ENCODE measurements at regions not wholly inside any gene's neighbourhood (a gene's known extent, or its start where the extent isn't known, plus 50 kb on each side); places are given as distances from the start of the nearest gene placed in this dataset.
A peak's percentile ranks its signal among the peaks of the same experiment; 100 is the strongest.

DNA sequence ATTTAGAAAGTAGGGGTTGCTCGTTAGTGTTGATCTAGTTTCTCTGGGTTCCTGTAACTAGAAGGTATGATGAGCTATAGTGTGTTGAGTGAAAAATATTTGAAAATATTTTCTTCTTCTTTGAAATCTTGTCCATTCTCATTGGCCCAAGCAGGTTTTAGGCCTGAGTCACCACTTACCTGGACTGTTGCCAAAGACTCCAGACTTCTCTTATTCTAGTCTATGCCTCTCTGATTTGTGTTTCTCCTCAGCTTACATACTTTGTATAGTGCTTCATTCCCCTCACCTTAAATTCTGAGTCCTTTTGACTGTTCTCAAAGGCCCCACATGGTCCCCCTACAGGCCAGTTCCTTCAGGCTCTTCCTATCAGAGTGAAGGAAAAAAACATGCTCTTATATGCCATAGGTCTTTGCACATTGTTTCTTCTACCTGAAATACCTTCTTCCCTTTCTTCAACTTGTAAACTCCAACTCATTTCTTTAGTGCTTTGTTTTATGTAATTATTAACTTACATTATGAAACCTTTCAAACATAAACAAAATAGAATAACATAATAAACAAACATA is 258.2 kb downstream of the PPP1R2C start:
- DNase-seq (ENCODE audit: low read depth, low spot score) (no peak), FAIRE-seq (peak; percentile 56)
- Histone ChIP-seq H3K9me1 (ENCODE audit: control insufficient read depth, extremely low read depth, insufficient read depth, low read length) (no peaks in the 10 kb centered on the region), H3K4me3 (ENCODE audit: control insufficient read depth in 2 of 3, extremely low read depth in 1 of 3, insufficient read depth in 2 of 3, low read depth in 1 of 3, low read length in 3 of 3) (no peak overlapping the region), H3K9me3 (ENCODE audit: control insufficient read depth, low read depth, low read length) (no peaks in the 10 kb centered on the region), H3K27me3 (ENCODE audit: control insufficient read depth, extremely low read depth, insufficient read depth, low read length) (no peaks in the 10 kb centered on the region), H3K4me2 (ENCODE audit: control insufficient read depth, extremely low read depth, insufficient read depth, low read depth, low read length) (no peak overlapping the region), H3K79me2 (ENCODE audit: control insufficient read depth, insufficient read depth, low read length) (no peaks in the 10 kb centered on the region), H3K27ac (ENCODE audit: control insufficient read depth, insufficient read depth, low read length) (no peak overlapping the region), H3K4me1 (ENCODE audit: control insufficient read depth, extremely low read depth, insufficient read depth, low read length) (no peaks in the 10 kb centered on the region), H3K36me3 (ENCODE audit: control insufficient read depth in 2 of 2, extremely low read depth in 1 of 2, insufficient read depth in 2 of 2, low read length in 2 of 2) (no peaks in the 10 kb centered on the region), H2AFZ (ENCODE audit: control insufficient read depth, low read length) (no peak overlapping the region), H3K9ac (ENCODE audit: control insufficient read depth, extremely low read depth, insufficient read depth, low read length) (no peak overlapping the region), H4K20me1 (ENCODE audit: control insufficient read depth, extremely low read depth, insufficient read depth, low read length) (no peaks in the 10 kb centered on the region)
- no peak for TF ChIP-seq EZH2 (IDR thresholded peaks at IDR 0.05; ENCODE audit: low read length)
- TF ChIP-seq, protein P1, sequence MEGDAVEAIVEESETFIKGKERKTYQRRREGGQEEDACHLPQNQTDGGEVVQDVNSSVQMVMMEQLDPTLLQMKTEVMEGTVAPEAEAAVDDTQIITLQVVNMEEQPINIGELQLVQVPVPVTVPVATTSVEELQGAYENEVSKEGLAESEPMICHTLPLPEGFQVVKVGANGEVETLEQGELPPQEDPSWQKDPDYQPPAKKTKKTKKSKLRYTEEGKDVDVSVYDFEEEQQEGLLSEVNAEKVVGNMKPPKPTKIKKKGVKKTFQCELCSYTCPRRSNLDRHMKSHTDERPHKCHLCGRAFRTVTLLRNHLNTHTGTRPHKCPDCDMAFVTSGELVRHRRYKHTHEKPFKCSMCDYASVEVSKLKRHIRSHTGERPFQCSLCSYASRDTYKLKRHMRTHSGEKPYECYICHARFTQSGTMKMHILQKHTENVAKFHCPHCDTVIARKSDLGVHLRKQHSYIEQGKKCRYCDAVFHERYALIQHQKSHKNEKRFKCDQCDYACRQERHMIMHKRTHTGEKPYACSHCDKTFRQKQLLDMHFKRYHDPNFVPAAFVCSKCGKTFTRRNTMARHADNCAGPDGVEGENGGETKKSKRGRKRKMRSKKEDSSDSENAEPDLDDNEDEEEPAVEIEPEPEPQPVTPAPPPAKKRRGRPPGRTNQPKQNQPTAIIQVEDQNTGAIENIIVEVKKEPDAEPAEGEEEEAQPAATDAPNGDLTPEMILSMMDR (optimal IDR thresholded peaks at IDR 0.05 in 1 of 3, IDR thresholded peaks at IDR 0.05 in 1 of 3, conservative IDR thresholded peaks at IDR 0.05 in 1 of 3; ENCODE audit: extremely low read depth in 1 of 3, insufficient read depth in 2 of 3, low read length in 3 of 3), result peak in 1 of 3 experiments; percentile 12
- dilution Hi-C loops (cut with MboI; ENCODE audit: extremely low pct_ligation_motif_present, low sequenced_read_pairs), result no loop called here

DNA sequence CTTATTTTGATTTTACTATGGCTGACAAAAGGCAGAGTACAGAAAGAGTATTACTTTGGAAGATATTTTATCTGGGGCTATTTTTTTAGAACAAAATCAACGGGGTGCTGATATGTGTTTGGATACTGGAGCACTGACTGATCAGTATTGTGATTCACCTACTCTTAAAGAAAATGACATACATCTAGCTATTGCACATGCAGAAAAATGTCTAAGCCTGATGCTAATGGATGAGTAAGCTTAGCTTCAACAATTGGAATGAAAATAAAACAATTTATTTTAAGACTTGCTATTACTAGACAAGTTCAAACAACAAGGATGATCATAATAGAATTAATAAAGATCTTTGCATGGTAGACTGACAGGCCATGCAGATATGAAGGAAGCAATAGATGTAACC is 262.0 kb downstream of the PPP1R2C start:
- H3K36me3 ChIP-seq (ENCODE audit: control insufficient read depth in 2 of 2, extremely low read depth in 1 of 2, insufficient read depth in 2 of 2, low read length in 2 of 2), result no peaks in the 10 kb centered on the region
- no peaks in the 10 kb centered on the region for H3K9me3 ChIP-seq (ENCODE audit: control insufficient read depth, low read depth, low read length)
- no peaks in the 10 kb centered on the region for H3K79me2 ChIP-seq (ENCODE audit: control insufficient read depth, insufficient read depth, low read length)
- FAIRE-seq (no peak), DNase-seq (ENCODE audit: low read depth, low spot score) (no peak)
- no peak overlapping the region for H3K9ac ChIP-seq (ENCODE audit: control insufficient read depth, extremely low read depth, insufficient read depth, low read length)
- TF ChIP-seq, protein P1 (optimal IDR thresholded peaks at IDR 0.05 in 1 of 3, IDR thresholded peaks at IDR 0.05 in 1 of 3, conservative IDR thresholded peaks at IDR 0.05 in 1 of 3; ENCODE audit: extremely low read depth in 1 of 3, insufficient read depth in 2 of 3, low read length in 3 of 3), result no peak
- TF ChIP-seq EZH2 (IDR thresholded peaks at IDR 0.05; ENCODE audit: low read length), result no peak
- no peak overlapping the region for H3K4me2 ChIP-seq (ENCODE audit: control insufficient read depth, extremely low read depth, insufficient read depth, low read depth, low read length)
- H3K9me1 ChIP-seq (ENCODE audit: control insufficient read depth, extremely low read depth, insufficient read depth, low read length), result no peaks in the 10 kb centered on the region
- no peak overlapping the region for H3K4me3 ChIP-seq (ENCODE audit: control insufficient read depth in 2 of 3, extremely low read depth in 1 of 3, insufficient read depth in 2 of 3, low read depth in 1 of 3, low read length in 3 of 3)
- H3K27ac ChIP-seq (ENCODE audit: control insufficient read depth, insufficient read depth, low read length), result no peak overlapping the region
- H3K27me3 ChIP-seq (ENCODE audit: control insufficient read depth, extremely low read depth, insufficient read depth, low read length), result no peaks in the 10 kb centered on the region
- H3K4me1 ChIP-seq (ENCODE audit: control insufficient read depth, extremely low read depth, insufficient read depth, low read length), result no peaks in the 10 kb centered on the region
- H4K20me1 ChIP-seq (ENCODE audit: control insufficient read depth, extremely low read depth, insufficient read depth, low read length), result no peaks in the 10 kb centered on the region
- dilution Hi-C loops (cut with MboI; ENCODE audit: extremely low pct_ligation_motif_present, low sequenced_read_pairs), result no loop called here
- H2AFZ ChIP-seq (ENCODE audit: control insufficient read depth, low read length), result no peak overlapping the region

Data from keratinocyte (primary cell).